ENCODE measurements at regions not wholly inside any gene's neighbourhood (a gene's known extent, or its start where the extent isn't known, plus 50 kb on each side); places are given as distances from the start of the nearest gene placed in this dataset.
"Not testable (repeated sequence)": the region's sequence is repeated elsewhere in the genome, so short reads cannot be mapped to it uniquely, and the experiment has no call there.

DNA sequence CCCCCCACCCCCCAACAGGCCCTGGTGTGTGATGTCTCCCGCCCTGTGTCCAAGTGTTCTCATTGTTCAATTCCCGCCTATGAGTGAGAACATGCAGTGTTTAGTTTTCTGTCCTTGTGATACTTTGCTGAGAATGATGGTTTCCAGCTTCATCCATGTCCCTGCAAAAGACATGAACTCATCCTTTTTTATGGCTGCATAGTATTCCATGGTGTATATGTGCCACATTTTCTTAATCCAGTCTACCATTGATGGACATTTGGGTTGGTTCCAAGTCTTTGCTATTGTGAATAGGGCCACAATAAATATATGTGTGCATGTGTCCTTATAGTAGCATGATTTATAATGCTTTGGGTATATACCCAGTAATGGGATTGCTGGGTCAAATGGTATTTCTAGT lies 54.0 kb downstream of the ZCCHC13 start:
- DNase-seq (ENCODE audit: low spot score); ATAC-seq; H3K36me3 Mint-ChIP-seq; H3K4me1 Mint-ChIP-seq; H3K27ac Mint-ChIP-seq; H3K9me3 Mint-ChIP-seq; H3K27me3 Mint-ChIP-seq (ENCODE audit: low read depth); H3K4me3 Mint-ChIP-seq; CTCF ChIA-PET; POLR2A ChIA-PET: not testable (repeated sequence)

DNA sequence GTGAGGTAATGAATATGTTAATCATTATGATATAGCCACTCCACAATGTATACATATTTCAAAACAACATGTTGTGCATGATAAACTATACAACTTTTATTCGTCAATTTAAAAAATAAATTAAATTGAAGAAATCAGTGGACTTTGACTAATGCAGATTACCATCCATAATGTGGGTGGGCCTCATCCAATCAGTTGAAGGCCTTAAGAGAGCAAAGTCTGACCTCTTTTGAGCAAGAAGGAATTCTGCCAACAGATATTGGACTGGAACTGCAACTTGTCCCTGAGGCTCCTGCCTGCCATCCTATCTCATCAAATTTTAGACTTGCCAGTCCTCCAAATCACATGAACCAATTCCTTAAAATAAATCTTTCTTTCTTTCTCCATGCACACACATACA lies 57.4 kb upstream of the SLC16A2 start:
- Mint-ChIP-seq H3K4me3 (no peak overlapping the region), H3K4me1 (no peaks in the 10 kb centered on the region), H3K9me3 (peaks cover 4% of the 10 kb centered on the region), H3K27me3 (ENCODE audit: low read depth) (peaks cover under 1% of the 10 kb centered on the region; the same call in 1 of the 2 replicates), H3K36me3 (no peaks in the 10 kb centered on the region), H3K27ac (no peak overlapping the region)
- DNase-seq (ENCODE audit: low spot score) (no peak), ATAC-seq (no peak)
- ChIA-PET CTCF (no interaction called here), POLR2A (no interaction called here)
- TF ChIP-seq, protein P1, sequence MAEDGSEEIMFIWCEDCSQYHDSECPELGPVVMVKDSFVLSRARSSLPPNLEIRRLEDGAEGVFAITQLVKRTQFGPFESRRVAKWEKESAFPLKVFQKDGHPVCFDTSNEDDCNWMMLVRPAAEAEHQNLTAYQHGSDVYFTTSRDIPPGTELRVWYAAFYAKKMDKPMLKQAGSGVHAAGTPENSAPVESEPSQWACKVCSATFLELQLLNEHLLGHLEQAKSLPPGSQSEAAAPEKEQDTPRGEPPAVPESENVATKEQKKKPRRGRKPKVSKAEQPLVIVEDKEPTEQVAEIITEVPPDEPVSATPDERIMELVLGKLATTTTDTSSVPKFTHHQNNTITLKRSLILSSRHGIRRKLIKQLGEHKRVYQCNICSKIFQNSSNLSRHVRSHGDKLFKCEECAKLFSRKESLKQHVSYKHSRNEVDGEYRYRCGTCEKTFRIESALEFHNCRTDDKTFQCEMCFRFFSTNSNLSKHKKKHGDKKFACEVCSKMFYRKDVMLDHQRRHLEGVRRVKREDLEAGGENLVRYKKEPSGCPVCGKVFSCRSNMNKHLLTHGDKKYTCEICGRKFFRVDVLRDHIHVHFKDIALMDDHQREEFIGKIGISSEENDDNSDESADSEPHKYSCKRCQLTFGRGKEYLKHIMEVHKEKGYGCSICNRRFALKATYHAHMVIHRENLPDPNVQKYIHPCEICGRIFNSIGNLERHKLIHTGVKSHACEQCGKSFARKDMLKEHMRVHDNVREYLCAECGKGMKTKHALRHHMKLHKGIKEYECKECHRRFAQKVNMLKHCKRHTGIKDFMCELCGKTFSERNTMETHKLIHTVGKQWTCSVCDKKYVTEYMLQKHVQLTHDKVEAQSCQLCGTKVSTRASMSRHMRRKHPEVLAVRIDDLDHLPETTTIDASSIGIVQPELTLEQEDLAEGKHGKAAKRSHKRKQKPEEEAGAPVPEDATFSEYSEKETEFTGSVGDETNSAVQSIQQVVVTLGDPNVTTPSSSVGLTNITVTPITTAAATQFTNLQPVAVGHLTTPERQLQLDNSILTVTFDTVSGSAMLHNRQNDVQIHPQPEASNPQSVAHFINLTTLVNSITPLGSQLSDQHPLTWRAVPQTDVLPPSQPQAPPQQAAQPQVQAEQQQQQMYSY (CRISPR knock-in tag; IDR thresholded peaks at IDR 0.05) = no peak
- TF ChIP-seq, protein P2, sequence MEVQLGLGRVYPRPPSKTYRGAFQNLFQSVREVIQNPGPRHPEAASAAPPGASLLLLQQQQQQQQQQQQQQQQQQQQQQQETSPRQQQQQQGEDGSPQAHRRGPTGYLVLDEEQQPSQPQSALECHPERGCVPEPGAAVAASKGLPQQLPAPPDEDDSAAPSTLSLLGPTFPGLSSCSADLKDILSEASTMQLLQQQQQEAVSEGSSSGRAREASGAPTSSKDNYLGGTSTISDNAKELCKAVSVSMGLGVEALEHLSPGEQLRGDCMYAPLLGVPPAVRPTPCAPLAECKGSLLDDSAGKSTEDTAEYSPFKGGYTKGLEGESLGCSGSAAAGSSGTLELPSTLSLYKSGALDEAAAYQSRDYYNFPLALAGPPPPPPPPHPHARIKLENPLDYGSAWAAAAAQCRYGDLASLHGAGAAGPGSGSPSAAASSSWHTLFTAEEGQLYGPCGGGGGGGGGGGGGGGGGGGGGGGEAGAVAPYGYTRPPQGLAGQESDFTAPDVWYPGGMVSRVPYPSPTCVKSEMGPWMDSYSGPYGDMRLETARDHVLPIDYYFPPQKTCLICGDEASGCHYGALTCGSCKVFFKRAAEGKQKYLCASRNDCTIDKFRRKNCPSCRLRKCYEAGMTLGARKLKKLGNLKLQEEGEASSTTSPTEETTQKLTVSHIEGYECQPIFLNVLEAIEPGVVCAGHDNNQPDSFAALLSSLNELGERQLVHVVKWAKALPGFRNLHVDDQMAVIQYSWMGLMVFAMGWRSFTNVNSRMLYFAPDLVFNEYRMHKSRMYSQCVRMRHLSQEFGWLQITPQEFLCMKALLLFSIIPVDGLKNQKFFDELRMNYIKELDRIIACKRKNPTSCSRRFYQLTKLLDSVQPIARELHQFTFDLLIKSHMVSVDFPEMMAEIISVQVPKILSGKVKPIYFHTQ (CRISPR knock-in tag; IDR thresholded peaks at IDR 0.05) = no peak
- TF ChIP-seq ATF1 (CRISPR knock-in tag; IDR thresholded peaks at IDR 0.05) (no peak), CREB1 (CRISPR knock-in tag; IDR thresholded peaks at IDR 0.05) (no peak), NFE2L1 (CRISPR knock-in tag; IDR thresholded peaks at IDR 0.05) (no peak), SMAD4 (CRISPR knock-in tag; IDR thresholded peaks at IDR 0.05) (no peak), SP1 (CRISPR knock-in tag; conservative IDR thresholded peaks at IDR 0.05) (no peak), EMX1 (CRISPR knock-in tag; IDR thresholded peaks at IDR 0.05) (no peak), ZNF138 (CRISPR knock-in tag; conservative IDR thresholded peaks at IDR 0.05) (no peak), FOXK1 (CRISPR knock-in tag; IDR thresholded peaks at IDR 0.05) (no peak)
- TF ChIP-seq, protein P3, sequence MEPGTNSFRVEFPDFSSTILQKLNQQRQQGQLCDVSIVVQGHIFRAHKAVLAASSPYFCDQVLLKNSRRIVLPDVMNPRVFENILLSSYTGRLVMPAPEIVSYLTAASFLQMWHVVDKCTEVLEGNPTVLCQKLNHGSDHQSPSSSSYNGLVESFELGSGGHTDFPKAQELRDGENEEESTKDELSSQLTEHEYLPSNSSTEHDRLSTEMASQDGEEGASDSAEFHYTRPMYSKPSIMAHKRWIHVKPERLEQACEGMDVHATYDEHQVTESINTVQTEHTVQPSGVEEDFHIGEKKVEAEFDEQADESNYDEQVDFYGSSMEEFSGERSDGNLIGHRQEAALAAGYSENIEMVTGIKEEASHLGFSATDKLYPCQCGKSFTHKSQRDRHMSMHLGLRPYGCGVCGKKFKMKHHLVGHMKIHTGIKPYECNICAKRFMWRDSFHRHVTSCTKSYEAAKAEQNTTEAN (CRISPR knock-in tag; IDR thresholded peaks at IDR 0.05) = no peak
- TF ChIP-seq, protein P4, sequence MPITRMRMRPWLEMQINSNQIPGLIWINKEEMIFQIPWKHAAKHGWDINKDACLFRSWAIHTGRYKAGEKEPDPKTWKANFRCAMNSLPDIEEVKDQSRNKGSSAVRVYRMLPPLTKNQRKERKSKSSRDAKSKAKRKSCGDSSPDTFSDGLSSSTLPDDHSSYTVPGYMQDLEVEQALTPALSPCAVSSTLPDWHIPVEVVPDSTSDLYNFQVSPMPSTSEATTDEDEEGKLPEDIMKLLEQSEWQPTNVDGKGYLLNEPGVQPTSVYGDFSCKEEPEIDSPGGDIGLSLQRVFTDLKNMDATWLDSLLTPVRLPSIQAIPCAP (CRISPR knock-in tag; IDR thresholded peaks at IDR 0.05) = no peak

DNA sequence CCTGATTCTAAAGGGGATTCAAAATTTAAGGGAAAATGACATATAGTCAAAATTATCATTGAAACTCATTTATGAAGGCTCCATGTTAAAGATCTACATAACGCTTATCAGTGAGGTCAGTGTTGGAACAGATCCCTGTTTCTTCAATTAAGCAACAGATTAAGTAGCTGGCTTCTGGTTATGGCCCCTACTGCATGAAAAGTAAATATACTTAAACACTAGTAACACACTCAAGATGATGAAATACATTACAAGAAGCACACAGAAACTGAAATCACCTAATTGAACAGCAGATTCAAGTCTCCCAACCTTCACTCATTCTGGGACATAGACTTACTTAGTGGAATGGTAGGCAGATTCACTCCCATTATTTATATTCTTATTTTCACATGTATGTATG lies 51.6 kb upstream of the SLC16A2 start:
- Mint-ChIP-seq H3K4me1 (no peaks in the 10 kb centered on the region), H3K9me3 (no peaks in the 10 kb centered on the region), H3K36me3 (no peaks in the 10 kb centered on the region), H3K27me3 (ENCODE audit: low read depth) (peaks cover 7% of the 10 kb centered on the region), H3K27ac (no peak overlapping the region), H3K4me3 (no peak overlapping the region)
- ChIA-PET CTCF (no interaction called here), POLR2A (no interaction called here)
- DNase-seq (ENCODE audit: low spot score) (no peak), ATAC-seq (no peak)
- TF ChIP-seq CREM (CRISPR knock-in tag; IDR thresholded peaks at IDR 0.05) (no peak), JUN (CRISPR knock-in tag; IDR thresholded peaks at IDR 0.05) (no peak), IRF2 (CRISPR knock-in tag; IDR thresholded peaks at IDR 0.05; ENCODE audit: borderline replicate concordance, low read depth) (no peak), TEAD4 (CRISPR knock-in tag; IDR thresholded peaks at IDR 0.05) (no peak)
- TF ChIP-seq, protein P5, sequence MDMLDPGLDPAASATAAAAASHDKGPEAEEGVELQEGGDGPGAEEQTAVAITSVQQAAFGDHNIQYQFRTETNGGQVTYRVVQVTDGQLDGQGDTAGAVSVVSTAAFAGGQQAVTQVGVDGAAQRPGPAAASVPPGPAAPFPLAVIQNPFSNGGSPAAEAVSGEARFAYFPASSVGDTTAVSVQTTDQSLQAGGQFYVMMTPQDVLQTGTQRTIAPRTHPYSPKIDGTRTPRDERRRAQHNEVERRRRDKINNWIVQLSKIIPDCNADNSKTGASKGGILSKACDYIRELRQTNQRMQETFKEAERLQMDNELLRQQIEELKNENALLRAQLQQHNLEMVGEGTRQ (CRISPR knock-in tag; IDR thresholded peaks at IDR 0.05) = no peak
- TF ChIP-seq, protein P6, sequence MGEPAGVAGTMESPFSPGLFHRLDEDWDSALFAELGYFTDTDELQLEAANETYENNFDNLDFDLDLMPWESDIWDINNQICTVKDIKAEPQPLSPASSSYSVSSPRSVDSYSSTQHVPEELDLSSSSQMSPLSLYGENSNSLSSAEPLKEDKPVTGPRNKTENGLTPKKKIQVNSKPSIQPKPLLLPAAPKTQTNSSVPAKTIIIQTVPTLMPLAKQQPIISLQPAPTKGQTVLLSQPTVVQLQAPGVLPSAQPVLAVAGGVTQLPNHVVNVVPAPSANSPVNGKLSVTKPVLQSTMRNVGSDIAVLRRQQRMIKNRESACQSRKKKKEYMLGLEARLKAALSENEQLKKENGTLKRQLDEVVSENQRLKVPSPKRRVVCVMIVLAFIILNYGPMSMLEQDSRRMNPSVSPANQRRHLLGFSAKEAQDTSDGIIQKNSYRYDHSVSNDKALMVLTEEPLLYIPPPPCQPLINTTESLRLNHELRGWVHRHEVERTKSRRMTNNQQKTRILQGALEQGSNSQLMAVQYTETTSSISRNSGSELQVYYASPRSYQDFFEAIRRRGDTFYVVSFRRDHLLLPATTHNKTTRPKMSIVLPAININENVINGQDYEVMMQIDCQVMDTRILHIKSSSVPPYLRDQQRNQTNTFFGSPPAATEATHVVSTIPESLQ (CRISPR knock-in tag; IDR thresholded peaks at IDR 0.05) = no peak
- TF ChIP-seq, protein P7, sequence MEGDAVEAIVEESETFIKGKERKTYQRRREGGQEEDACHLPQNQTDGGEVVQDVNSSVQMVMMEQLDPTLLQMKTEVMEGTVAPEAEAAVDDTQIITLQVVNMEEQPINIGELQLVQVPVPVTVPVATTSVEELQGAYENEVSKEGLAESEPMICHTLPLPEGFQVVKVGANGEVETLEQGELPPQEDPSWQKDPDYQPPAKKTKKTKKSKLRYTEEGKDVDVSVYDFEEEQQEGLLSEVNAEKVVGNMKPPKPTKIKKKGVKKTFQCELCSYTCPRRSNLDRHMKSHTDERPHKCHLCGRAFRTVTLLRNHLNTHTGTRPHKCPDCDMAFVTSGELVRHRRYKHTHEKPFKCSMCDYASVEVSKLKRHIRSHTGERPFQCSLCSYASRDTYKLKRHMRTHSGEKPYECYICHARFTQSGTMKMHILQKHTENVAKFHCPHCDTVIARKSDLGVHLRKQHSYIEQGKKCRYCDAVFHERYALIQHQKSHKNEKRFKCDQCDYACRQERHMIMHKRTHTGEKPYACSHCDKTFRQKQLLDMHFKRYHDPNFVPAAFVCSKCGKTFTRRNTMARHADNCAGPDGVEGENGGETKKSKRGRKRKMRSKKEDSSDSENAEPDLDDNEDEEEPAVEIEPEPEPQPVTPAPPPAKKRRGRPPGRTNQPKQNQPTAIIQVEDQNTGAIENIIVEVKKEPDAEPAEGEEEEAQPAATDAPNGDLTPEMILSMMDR (IDR thresholded peaks at IDR 0.05) = no peak
- TF ChIP-seq, protein P8, sequence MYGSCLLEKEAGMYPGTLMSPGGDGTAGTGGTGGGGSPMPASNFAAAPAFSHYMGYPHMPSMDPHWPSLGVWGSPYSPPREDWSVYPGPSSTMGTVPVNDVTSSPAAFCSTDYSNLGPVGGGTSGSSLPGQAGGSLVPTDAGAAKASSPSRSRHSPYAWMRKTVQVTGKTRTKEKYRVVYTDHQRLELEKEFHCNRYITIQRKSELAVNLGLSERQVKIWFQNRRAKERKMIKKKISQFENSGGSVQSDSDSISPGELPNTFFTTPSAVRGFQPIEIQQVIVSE (CRISPR knock-in tag; IDR thresholded peaks at IDR 0.05; ENCODE audit: borderline replicate concordance) = no peak
